KMS-11 (cell line): ENCODE measurements at regions not wholly inside any gene's neighbourhood (a gene's known extent, or its start where the extent isn't known, plus 50 kb on each side); places are given as distances from the start of the nearest gene placed in this dataset.

Experiments used
- H2AFZ ChIP-seq: fragments of 200-600 bp; sonication (generic); 2 replicates; pipeline ENCODE4 v1.6.1; 2016; ENCODE audit warnings: antibody characterized with exemption, mixed run types, low read depth
- H3K27ac ChIP-seq: fragments of 200-600 bp; sonication (generic); 2 replicates; pipeline ENCODE4 v1.6.1; 2016; ENCODE audit warnings: mild to moderate bottlenecking, mixed run types
- H3K27me3 ChIP-seq: fragments of 200-600 bp; sonication (generic); 2 replicates; pipeline ENCODE4 v1.6.1; 2017; ENCODE audit warnings: mild to moderate bottlenecking, low read depth, mixed run types, moderate library complexity; ENCODE audit not compliant: insufficient read depth
- H3K36me3 ChIP-seq: fragments of 200-600 bp; sonication (generic); 2 replicates; pipeline ENCODE4 v1.6.1; 2017; ENCODE audit warnings: mild to moderate bottlenecking, mixed run types; ENCODE audit not compliant: insufficient read depth
- H3K4me1 ChIP-seq: fragments of 200-600 bp; sonication (generic); 2 replicates; pipeline ENCODE4 v1.6.1; 2016; ENCODE audit warnings: mild to moderate bottlenecking, low read depth, mixed run types; ENCODE audit not compliant: poor library complexity, severe bottlenecking
- H3K4me2 ChIP-seq: fragments of 200-600 bp; sonication (generic); 2 replicates; pipeline ENCODE4 v1.7.0; 2016; ENCODE audit warnings: mild to moderate bottlenecking, mixed run types
- H3K4me3 ChIP-seq: fragments of 200-600 bp; sonication (generic); IDR thresholded peaks from 2 replicates; pipeline ENCODE4 v1.6.1; 2017; ENCODE audit warnings: low read depth, low read length, mixed read lengths; ENCODE audit not compliant: insufficient read depth
- H3K79me2 ChIP-seq: fragments of 200-600 bp; sonication (generic); 2 replicates; pipeline ENCODE4 v1.6.1; 2016; ENCODE audit warnings: low read depth, mixed run types; ENCODE audit not compliant: insufficient read depth
- H3K9ac ChIP-seq: fragments of 200-600 bp; sonication (generic); 2 replicates; pipeline ENCODE4 v1.6.1; 2016; ENCODE audit warnings: mild to moderate bottlenecking, mixed run types
- H4K20me1 ChIP-seq: fragments of 200-600 bp; sonication (generic); 2 replicates; pipeline ENCODE4 v1.6.1; 2016; ENCODE audit warnings: mild to moderate bottlenecking, mixed run types; ENCODE audit not compliant: insufficient read depth
- TF ChIP-seq, protein P1 (sequence below): fragments of 200-600 bp; sonication (generic); conservative IDR thresholded peaks from 2 replicates; pipeline ENCODE4 v1.6.1; 2017; ENCODE audit warnings: low read depth, mild to moderate bottlenecking, antibody characterized with exemption, low read length, moderate library complexity, mixed read lengths

DNA sequence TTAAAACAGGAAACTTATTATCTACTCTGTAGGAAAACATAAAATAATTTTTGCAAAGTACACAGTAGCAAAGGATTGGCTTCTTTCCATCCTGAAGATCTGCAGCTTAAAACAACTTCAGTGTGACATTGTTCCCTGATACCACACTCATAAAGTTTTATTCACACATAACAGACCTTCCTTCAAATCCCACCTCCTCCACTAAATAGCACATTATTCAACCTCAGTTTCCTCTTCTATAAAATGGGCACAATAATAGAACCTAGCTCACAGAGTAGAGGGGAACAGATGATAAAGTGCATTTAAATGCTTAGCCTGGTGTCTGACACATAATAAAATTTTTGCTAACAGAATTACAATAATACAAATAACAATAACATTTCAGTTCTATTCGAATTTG, 250.4 kb upstream of the RBBP8 start:
- no peaks in the 10 kb centered on the region for H4K20me1 ChIP-seq
- no peak overlapping the region for H3K27ac ChIP-seq
- H3K27me3 ChIP-seq = no peaks in the 10 kb centered on the region
- no peaks in the 10 kb centered on the region for H3K79me2 ChIP-seq
- H2AFZ ChIP-seq = no peak overlapping the region
- TF ChIP-seq, protein P1, sequence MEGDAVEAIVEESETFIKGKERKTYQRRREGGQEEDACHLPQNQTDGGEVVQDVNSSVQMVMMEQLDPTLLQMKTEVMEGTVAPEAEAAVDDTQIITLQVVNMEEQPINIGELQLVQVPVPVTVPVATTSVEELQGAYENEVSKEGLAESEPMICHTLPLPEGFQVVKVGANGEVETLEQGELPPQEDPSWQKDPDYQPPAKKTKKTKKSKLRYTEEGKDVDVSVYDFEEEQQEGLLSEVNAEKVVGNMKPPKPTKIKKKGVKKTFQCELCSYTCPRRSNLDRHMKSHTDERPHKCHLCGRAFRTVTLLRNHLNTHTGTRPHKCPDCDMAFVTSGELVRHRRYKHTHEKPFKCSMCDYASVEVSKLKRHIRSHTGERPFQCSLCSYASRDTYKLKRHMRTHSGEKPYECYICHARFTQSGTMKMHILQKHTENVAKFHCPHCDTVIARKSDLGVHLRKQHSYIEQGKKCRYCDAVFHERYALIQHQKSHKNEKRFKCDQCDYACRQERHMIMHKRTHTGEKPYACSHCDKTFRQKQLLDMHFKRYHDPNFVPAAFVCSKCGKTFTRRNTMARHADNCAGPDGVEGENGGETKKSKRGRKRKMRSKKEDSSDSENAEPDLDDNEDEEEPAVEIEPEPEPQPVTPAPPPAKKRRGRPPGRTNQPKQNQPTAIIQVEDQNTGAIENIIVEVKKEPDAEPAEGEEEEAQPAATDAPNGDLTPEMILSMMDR = no peak
- H3K4me1 ChIP-seq = no peaks in the 10 kb centered on the region
- no peak overlapping the region for H3K4me3 ChIP-seq
- no peak overlapping the region for H3K4me2 ChIP-seq
- no peak overlapping the region for H3K9ac ChIP-seq
- no peaks in the 10 kb centered on the region for H3K36me3 ChIP-seq

DNA sequence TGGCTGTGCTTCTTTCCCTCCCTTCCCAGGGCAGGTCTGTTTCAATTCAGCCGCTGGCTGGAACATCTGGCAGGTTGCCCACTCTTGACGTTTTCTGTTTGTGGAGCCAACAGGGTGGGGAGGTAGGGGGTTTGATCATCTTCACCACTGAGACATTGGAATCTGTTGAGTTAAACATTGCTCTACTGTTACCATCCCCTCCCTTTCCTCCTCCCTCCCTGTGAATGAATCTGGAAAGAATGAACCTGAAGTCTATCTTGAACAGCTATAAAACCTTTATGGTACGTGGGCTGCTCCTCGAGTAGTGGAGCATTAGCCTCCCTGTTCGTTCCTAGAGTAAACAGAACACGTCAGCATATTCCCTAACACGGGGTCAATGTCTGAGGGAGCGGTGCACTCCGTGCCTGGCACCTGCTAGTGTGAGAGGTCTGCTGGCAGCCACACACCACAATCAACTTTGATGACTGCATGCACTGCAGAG, 249.9 kb upstream of the RBBP8 start:
- no peak overlapping the region for H3K4me2 ChIP-seq

DNA sequence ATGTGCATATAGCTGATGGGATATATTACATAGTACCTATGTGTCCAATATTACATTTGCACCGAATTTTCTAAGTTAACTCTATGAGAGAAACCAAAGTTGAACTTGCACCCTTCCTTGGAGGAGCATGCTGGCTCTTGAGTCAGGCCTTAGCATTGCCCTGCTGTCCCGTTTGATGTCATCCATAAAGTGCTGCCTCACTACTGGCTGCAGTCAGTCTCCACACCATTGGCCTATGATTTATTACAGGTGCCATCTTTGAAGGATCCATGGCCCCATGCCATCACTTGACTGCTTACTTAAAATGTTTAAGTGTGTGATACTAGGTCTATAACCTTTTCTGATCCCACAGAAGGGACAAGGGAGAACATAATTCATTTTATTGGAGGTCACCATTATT, 249.3 kb upstream of the RBBP8 start:
- Histone ChIP-seq H2AFZ (no peak overlapping the region), H3K4me3 (no peak overlapping the region), H3K36me3 (no peaks in the 10 kb centered on the region), H3K27ac (no peak overlapping the region), H3K27me3 (no peaks in the 10 kb centered on the region), H3K79me2 (no peaks in the 10 kb centered on the region), H4K20me1 (no peaks in the 10 kb centered on the region), H3K9ac (no peak overlapping the region), H3K4me2 (no peak overlapping the region), H3K4me1 (no peaks in the 10 kb centered on the region)
- TF ChIP-seq, protein P1 = no peak

More for the DNA sequence above, 249.9 kb upstream of the RBBP8 start:
- Histone ChIP-seq H3K27ac (no peak overlapping the region), H3K79me2 (no peaks in the 10 kb centered on the region), H2AFZ (no peak overlapping the region), H3K9ac (no peak overlapping the region), H4K20me1 (no peaks in the 10 kb centered on the region), H3K4me1 (no peaks in the 10 kb centered on the region), H3K27me3 (no peaks in the 10 kb centered on the region), H3K4me3 (no peak overlapping the region), H3K36me3 (no peaks in the 10 kb centered on the region)
- TF ChIP-seq, protein P1 = no peak

DNA sequence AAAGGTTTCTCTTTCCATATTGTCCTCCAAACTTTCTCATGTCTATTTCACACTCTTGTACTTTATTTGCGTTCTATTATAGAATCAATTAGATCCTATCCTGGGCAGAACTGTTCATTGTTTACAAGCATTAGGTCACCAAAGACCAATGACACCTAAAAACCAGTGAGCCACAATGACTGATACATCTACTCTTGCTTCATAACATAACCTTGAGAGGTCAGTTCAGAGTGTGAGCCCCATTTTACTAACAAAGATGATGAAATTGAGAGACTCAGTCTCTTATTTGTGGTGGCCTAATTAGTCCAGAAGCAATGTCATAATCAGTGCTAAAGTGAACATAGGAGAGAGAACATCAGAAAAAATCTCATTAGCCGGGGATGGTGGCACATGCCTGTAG, 248.9 kb upstream of the RBBP8 start:
- no peaks in the 10 kb centered on the region for H3K79me2 ChIP-seq
- no peak overlapping the region for H3K9ac ChIP-seq
- no peaks in the 10 kb centered on the region for H3K4me1 ChIP-seq
- H3K27me3 ChIP-seq = no peaks in the 10 kb centered on the region
- no peaks in the 10 kb centered on the region for H4K20me1 ChIP-seq
- H2AFZ ChIP-seq = no peak overlapping the region
- no peak overlapping the region for H3K4me3 ChIP-seq
- H3K4me2 ChIP-seq = no peak overlapping the region
- TF ChIP-seq, protein P1 = no peak
- H3K36me3 ChIP-seq = no peaks in the 10 kb centered on the region
- no peak overlapping the region for H3K27ac ChIP-seq
